ENCODE measurements at regions not wholly inside any gene's neighbourhood (a gene's known extent, or its start where the extent isn't known, plus 50 kb on each side); places are given as distances from the start of the nearest gene placed in this dataset.

GRCh38 chr5:120225524-120225923, 238.6 kb upstream of the PRR16 start:
- TF ChIP-seq CTCF (IDR thresholded peaks at IDR 0.05; ENCODE audit: borderline replicate concordance, extremely low read depth, low read length, poor library complexity, severe bottlenecking) (no peak), EZH2 (IDR thresholded peaks at IDR 0.05; ENCODE audit: borderline replicate concordance, low read depth, low read length, severe bottlenecking) (no peak)
